Astrocyte of the cerebellum (primary cell): ENCODE measurements at regions not wholly inside any gene's neighbourhood (a gene's known extent, or its start where the extent isn't known, plus 50 kb on each side); places are given as distances from the start of the nearest gene placed in this dataset.
A peak's percentile ranks its signal among the peaks of the same experiment; 100 is the strongest.

Experiments
- DNase-seq: peaks from one replicate; pipeline ENCODE4 v3.0.0-alpha.2; 2011; ENCODE audit warnings: low read depth
- H3K4me3 ChIP-seq: 2 replicates; pipeline ENCODE4 v1.5.1; 2011; ENCODE audit warnings: mild to moderate bottlenecking, low read depth, low read length, moderate library complexity
- in situ Hi-C: cut with HindIII; loops from 2 replicates; pipeline ENCODE4 v1.10.0; 2017; ENCODE audit warnings: low sequenced_read_pairs
- TF ChIP-seq, protein P1 (sequence below): IDR thresholded peaks from 2 replicates; pipeline ENCODE4 v1.5.1; 2012; ENCODE audit warnings: low read length, low read depth, moderate library complexity, mild to moderate bottlenecking; ENCODE audit errors: missing control alignments

DNA sequence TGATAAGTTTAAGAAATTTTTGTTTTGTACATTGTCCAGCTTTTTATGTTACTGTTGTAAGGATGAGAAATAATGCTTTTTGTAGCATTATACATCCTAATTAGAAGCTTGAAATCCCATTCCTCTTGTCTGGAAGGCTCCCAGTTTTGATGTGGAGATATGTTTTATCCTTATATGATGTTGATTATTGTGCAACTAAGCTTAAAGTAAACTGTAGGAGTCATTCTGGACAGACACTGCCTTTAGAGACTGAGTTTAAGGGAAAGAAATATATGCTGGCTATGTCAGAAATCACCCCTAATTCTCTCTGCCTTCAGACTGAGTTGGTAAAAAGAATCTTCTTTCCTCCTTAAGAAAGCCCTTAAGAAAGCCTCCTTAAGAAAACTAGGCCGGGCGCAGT, 670.4 kb downstream of the ZPLD1 start:
- TF ChIP-seq, protein P1, sequence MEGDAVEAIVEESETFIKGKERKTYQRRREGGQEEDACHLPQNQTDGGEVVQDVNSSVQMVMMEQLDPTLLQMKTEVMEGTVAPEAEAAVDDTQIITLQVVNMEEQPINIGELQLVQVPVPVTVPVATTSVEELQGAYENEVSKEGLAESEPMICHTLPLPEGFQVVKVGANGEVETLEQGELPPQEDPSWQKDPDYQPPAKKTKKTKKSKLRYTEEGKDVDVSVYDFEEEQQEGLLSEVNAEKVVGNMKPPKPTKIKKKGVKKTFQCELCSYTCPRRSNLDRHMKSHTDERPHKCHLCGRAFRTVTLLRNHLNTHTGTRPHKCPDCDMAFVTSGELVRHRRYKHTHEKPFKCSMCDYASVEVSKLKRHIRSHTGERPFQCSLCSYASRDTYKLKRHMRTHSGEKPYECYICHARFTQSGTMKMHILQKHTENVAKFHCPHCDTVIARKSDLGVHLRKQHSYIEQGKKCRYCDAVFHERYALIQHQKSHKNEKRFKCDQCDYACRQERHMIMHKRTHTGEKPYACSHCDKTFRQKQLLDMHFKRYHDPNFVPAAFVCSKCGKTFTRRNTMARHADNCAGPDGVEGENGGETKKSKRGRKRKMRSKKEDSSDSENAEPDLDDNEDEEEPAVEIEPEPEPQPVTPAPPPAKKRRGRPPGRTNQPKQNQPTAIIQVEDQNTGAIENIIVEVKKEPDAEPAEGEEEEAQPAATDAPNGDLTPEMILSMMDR, result no peak
- no peak overlapping the region for H3K4me3 ChIP-seq
- in situ Hi-C loops, result no loop called here
- no peak for DNase-seq

DNA sequence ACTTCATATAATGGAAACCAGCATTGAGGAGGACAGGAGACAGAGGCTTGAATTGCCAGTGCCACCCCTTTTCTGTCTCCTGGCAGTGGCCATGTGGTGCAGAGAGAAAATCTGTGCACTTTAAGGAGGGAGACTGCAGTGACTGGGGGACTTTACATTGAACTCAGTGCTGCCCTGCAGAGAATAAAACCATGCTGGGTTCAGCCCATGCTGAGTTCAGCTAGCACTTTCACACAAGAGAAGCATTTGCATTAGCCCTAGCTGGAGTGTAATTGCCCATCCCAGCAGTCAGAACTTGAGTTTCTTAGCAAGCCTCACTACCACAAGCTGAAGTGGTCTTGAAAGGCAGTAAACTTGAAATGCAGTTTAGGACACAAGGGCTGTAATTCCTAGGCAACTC, 677.5 kb downstream of the ZPLD1 start:
- in situ Hi-C loops, result no loop called here

DNA sequence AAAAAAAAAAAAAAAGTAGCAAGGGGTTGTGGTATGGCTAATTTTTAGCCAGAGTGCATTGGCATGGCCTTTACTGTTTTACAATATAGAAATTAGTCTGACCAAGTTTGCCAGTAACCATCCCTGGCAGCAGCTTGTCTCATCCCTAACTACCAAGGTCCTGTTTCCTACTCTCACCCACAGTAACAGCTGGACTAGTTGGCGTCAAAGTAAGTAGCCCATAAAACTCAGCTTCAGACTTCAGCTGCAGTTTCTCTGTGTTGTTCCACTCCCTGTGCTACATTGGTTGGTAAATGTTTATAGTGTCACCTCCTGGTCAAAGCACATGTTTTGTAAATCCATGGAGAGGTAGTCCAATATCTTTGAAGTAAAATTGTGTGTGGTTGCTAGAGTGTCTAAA, 691.3 kb downstream of the ZPLD1 start:
- H3K4me3 ChIP-seq, result no peak overlapping the region
- TF ChIP-seq, protein P1, result no peak
- no peak for DNase-seq
- in situ Hi-C loops, result no loop called here

More for the DNA sequence above, 677.5 kb downstream of the ZPLD1 start:
- TF ChIP-seq, protein P1, result no peak
- no peak for DNase-seq
- no peak overlapping the region for H3K4me3 ChIP-seq

DNA sequence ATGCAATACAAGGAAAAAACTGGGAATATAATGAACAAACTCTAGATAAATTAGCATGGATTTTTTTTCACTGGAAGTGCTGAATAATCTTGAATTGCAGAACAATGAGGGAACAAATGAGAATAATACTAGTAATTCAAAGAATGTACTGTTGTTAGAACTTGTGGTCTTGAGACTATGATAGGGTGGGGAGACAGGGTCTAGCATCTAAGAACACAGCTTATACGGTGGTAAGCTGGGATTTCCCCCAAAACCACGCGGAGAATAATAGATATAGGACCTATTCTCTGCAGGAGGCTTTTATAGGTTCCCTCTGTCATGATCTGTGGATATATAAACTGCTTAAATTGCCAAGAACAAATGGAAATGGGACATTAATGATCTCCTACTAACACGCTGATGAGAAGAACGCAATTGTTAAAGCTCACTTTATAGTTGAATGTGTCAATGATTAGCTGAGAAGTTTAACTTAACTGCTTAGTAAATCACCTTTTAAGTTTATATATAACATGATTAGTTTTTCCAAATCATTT, 692.3 kb downstream of the ZPLD1 start:
- TF ChIP-seq, protein P1, result no peak
- DNase-seq, result peak; percentile 78
- in situ Hi-C loops, result no loop called here
- H3K4me3 ChIP-seq, result no peak overlapping the region

DNA sequence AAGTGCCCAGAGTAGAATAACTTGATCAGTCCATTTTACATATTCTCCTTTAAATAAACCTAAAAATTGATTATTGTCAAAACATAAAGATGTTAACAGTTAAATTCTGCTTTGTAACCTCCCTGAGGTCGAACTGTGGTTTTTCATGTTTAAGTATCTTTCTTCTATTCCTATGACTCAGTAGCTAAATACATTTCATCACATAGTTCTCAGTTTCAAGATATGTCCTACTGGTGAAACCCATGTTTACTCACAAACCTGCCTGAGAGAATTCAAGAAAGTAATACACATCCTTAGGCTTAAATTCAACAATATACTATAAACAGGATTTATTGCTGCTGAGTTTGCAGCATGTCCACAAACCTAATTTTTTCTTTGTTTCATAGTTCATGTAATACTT, 692.9 kb downstream of the ZPLD1 start:
- in situ Hi-C loops, result no loop called here
- no peak overlapping the region for H3K4me3 ChIP-seq
- TF ChIP-seq, protein P1, result peak; percentile 2
- peak; percentile 35 for DNase-seq

DNA sequence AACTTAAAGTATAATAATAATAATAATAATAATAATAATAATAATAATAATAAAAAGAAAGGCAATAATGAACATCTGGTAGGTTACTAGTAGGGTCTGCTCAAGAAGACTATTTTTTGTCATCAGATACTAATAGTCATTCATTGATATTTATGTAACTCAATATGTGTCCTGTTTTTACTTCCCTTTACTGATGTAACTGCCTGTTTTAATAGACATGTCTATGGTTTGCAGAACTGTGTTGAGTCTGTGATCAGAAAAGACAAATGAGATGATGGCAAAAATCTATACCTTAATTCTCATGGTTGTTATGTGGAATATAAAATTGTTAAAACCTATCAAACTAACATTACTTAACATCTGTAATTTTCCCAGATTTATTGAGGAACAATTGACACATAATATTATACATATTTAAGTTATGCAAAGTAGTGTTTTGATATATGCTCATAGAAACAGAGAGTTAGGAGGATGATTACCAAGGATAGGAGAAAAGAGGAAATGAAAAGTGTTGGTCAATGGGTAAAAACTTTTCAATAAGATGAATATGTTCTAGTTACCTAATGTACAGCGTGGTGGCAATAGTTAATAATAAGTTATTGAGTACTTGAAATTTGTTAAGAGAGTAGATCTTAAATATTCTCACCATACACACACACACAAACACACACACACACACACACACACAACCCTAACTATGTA, 699.4 kb downstream of the ZPLD1 start:
- TF ChIP-seq, protein P1, result no peak
- DNase-seq, result no peak
- H3K4me3 ChIP-seq, result no peak overlapping the region
- in situ Hi-C loops, result no loop called here

DNA sequence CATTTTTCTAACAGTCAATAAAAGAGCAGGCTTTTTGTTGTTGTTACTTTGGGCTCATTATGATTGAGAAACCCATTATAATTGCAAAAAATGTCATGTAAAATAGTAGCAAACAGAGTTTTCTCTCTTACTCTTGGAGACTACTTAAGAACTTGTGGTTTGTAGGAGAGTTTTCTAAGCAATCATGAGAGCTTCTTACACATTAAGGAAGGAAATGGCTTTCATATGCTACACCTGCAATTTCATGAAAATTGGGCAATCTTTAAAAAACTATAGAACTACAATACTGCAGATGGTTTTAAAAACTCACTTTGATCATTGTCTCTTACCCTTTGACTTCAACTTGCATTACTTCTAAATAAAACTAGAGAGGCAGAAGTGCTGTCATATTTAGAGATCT, 701.8 kb downstream of the ZPLD1 start:
- TF ChIP-seq, protein P1, result no peak
- H3K4me3 ChIP-seq, result no peak overlapping the region
- in situ Hi-C loops, result no loop called here
- no peak for DNase-seq
